ENCODE measurements at regions not wholly inside any gene's neighbourhood (a gene's known extent, or its start where the extent isn't known, plus 50 kb on each side); places are given as distances from the start of the nearest gene placed in this dataset.

DNA sequence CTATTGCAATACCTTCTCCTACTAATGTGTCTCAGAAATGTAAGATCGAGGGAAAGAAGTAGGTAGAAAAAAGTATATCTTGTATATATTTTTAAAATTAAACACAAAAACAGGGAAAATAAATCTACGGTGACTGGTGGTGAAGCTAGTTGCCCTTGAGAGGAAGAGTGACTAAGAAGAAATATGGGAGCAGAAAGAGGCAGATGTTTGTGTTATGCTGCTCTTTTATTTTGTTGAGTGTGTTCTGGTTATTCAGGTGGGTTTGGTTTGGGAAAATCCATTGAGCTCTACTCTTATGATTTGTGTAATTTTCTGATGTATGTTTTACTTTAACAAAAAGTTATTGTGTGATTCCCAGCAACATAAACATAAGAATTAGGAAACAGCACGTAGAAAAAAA lies 444.9 kb upstream of the B3GALT2 start (continued):
- TF ChIP-seq CTCF (IDR thresholded peaks at IDR 0.05 in 2 of 3, conservative IDR thresholded peaks at IDR 0.05 in 1 of 3; ENCODE audit: borderline replicate concordance in 1 of 3, insufficient read depth in 1 of 3, low read depth in 2 of 3, low read length in 2 of 3) (no peak), ZFX (IDR thresholded peaks at IDR 0.05) (no peak), EZH2phosphoT487 (IDR thresholded peaks at IDR 0.05; ENCODE audit: borderline replicate concordance) (no peak), EGR1 (IDR thresholded peaks at IDR 0.05; ENCODE audit: low read depth) (no peak)

DNA sequence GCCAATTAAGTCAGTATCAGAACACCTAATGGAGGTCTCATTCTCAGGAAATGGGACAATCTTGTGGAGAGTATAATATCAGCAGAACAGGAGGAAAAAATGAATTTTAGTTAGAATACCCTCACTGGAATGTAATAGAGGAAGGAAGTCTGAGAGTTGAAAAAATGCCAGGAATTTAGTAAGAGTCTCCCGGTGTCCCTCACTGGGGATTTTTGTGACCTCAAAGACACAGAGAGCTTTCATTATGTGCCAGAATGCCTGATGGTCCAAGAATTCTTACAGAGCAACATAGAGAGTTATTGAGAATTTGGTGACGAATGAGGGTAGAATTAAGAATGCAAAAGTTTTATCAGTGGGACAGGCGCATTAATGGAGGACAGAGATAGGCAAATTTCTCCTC lies 443.5 kb upstream of the B3GALT2 start:
- H3K27ac ChIP-seq (ENCODE audit: low read depth, low read length), result no peak overlapping the region
- no peaks in the 10 kb centered on the region for H3K27me3 ChIP-seq (ENCODE audit: insufficient read depth, low read length)
- no peaks in the 10 kb centered on the region for H3K79me2 ChIP-seq (ENCODE audit: insufficient read depth, low read length)
- RAD21 ChIA-PET (ENCODE audit: low non-redundant PET in 1 of 2, low total read pairs in 2 of 2, uncharacterized antibody in 2 of 2, unreplicated experiment in 2 of 2), result no interaction called here
- POLR2A ChIA-PET, result no interaction called here
- no peak overlapping the region for H3K4me3 ChIP-seq (replicated peaks in 1 of 2; ENCODE audit: low read depth in 1 of 2, low read length in 2 of 2)
- ATAC-seq (no peak), DNase-seq (ENCODE audit: low read depth, low spot score) (no peak)
- 0 out of 2 replicates have a peak overlapping the region, but pooled peaks have one; percentile 4 for H3K4me2 ChIP-seq (ENCODE audit: low read length)
- CTCF ChIA-PET, result no interaction called here
- BruUV-seq (replicated peaks), result no TSS peak
- no peak overlapping the region for H2AFZ ChIP-seq (ENCODE audit: low read depth, low read length, poor library complexity, severe bottlenecking)
- H4K20me1 ChIP-seq (ENCODE audit: insufficient read depth), result no peaks in the 10 kb centered on the region
- H3K4me1 ChIP-seq (ENCODE audit: control insufficient read depth in 1 of 2, insufficient read depth in 2 of 2, low read length in 2 of 2), result no peaks in the 10 kb centered on the region
- intact Hi-C loops (cut with micrococcal nuclease), result no loop called here
- H3K9me2 ChIP-seq (ENCODE audit: insufficient read depth), result no peaks in the 10 kb centered on the region
- no peaks in the 10 kb centered on the region for H3K9me3 ChIP-seq (ENCODE audit: control insufficient read depth in 1 of 2, insufficient read depth in 1 of 2, low read depth in 1 of 2, low read length in 2 of 2)
- H3K9ac ChIP-seq (ENCODE audit: low read length), result no peak overlapping the region
- H3K36me3 ChIP-seq (ENCODE audit: control insufficient read depth in 1 of 2, insufficient read depth in 2 of 2, low read length in 2 of 2), result no peaks in the 10 kb centered on the region
- no peak for TF ChIP-seq ZNF274 (IDR thresholded peaks at IDR 0.05; ENCODE audit: low read depth, low read length)
- TF ChIP-seq CEBPB (IDR thresholded peaks at IDR 0.05; ENCODE audit: low read depth), result no peak
- no peak for TF ChIP-seq YY1 (IDR thresholded peaks at IDR 0.05; ENCODE audit: extremely low read depth, insufficient replicate concordance, low read depth, low read length)
- TF ChIP-seq SIN3A (IDR thresholded peaks at IDR 0.05; ENCODE audit: low read depth), result no peak
- no peak for TF ChIP-seq REST (IDR thresholded peaks at IDR 0.05; ENCODE audit: low read depth)
- no peak for TF ChIP-seq ATF3 (IDR thresholded peaks at IDR 0.05)
- TF ChIP-seq EZH2phosphoT487 (IDR thresholded peaks at IDR 0.05; ENCODE audit: borderline replicate concordance), result no peak
- no peak for TF ChIP-seq EZH2 (IDR thresholded peaks at IDR 0.05)
- no peak for TF ChIP-seq SP1 (IDR thresholded peaks at IDR 0.05; ENCODE audit: low read depth)
- no peak for TF ChIP-seq TCF7L2 (IDR thresholded peaks at IDR 0.05; ENCODE audit: borderline replicate concordance, extremely low read depth, insufficient read depth, insufficient read length)
- no peak for TF ChIP-seq CTCF (IDR thresholded peaks at IDR 0.05 in 2 of 3, conservative IDR thresholded peaks at IDR 0.05 in 1 of 3; ENCODE audit: borderline replicate concordance in 1 of 3, insufficient read depth in 1 of 3, low read depth in 2 of 3, low read length in 2 of 3)
- TF ChIP-seq RAD21 (IDR thresholded peaks at IDR 0.05; ENCODE audit: low read depth), result no peak
- no peak for TF ChIP-seq CBX3 (IDR thresholded peaks at IDR 0.05; ENCODE audit: low read depth)
- TF ChIP-seq ELF1 (IDR thresholded peaks at IDR 0.05; ENCODE audit: borderline replicate concordance, low read depth), result no peak
- no peak for TF ChIP-seq POLR2AphosphoS5 (IDR thresholded peaks at IDR 0.05; ENCODE audit: low read depth, low read length)

Data from HCT116 (cell line).